Fibroblast of skin of back (primary cell): ENCODE measurements at regions not wholly inside any gene's neighbourhood (a gene's known extent, or its start where the extent isn't known, plus 50 kb on each side); places are given as distances from the start of the nearest gene placed in this dataset.
A peak's percentile ranks its signal among the peaks of the same experiment; 100 is the strongest.
"Not testable (repeated sequence)": the region's sequence is repeated elsewhere in the genome, so short reads cannot be mapped to it uniquely, and the experiment has no call there.

ENCODE experiments used
- DNase-seq: peaks from one replicate; pipeline ENCODE4 v3.0.0-alpha.2; 2013

GRCh38 chr13:38283346-38283745 lies 66.3 kb upstream of the UFM1 start:
- no peak for DNase-seq

- no peak for DNase-seq
Observed at GRCh38 chr13:38265132-38265497, 84.5 kb upstream of the UFM1 start.

GRCh38 chr13:38264363-38265131 lies 85.1 kb upstream of the UFM1 start:
- DNase-seq = no peak

GRCh38 chr13:38262211-38262610 lies 87.4 kb upstream of the UFM1 start:
- peak; percentile 86 for DNase-seq

DNA sequence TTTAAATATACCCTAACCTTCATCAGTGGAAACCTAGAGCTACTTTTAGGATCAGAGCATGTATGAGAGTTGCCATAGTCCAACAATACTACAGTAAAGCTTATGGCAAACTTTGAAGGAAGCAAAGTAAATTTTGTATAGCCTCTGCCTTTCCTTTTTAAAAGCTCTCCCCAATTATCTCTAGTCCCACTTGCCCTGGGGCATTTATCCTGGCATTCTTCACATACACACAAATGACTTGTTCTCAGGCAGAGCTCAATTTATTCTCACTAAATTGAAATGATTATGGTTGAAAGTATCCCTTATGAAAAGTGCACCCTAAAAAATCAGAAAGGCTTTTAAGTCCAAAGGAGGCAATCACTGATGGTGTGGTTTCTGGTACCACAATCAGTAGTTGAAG lies 94.1 kb upstream of the UFM1 start:
- no peak for DNase-seq

DNA sequence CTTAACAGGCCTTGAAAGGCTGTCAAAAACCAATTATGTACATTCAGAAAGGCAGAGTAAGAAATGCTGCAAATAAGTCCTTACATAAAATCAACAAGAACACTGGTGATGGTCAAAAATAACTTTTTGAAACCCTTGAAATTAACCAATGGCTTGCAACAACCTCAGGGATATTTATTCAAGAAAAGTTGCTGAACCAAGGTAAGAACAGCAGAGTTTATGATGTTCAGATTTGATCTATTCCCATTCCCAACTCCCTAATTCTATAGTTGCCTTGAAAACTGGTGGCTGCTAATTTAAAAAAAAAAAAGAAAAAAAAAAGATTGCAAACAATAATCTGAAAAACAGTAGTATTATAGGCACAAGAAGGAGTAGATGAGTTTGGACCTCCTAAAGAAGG lies 109.8 kb upstream of the UFM1 start:
- no peak for DNase-seq

GRCh38 chr13:38228322-38228721 lies 121.3 kb upstream of the UFM1 start:
- no peak for DNase-seq

DNA sequence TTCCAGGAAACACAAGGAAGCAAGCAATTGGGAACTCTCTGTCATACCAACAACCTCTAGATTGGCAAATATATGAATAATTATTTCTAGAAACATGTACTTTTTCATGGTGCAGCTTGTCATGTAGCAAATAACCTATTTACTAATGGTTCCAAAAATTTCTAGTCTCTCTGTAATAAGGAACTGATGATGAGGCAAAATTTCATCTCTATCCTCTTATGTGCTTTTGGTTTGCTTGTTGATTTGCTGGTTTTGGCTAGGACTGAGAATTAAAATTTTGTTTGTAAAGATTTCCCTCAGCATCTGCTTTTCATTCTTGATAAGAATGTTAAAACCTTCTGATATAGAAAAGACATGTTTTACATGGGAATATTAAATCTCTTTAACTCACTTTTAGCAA lies 123.2 kb upstream of the UFM1 start:
- DNase-seq = no peak

DNA sequence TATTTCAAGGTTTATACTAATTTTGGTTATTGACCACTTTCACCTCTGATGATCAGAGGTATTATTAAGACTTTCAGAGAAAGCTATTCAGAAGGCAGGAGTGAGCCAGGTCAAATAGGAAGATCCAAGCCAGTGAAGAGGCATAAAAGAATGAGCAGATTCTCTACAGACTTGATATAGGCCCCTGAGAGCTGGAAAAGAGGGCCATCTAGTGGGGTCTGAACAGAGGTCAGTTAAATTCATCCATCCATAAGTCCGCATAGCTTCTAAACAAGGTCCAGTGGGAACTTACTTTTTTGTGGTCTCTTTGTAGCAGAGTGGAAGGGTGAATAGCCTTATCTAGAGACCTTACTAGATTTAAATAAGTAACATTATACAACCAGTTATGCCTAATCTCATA lies 126.6 kb upstream of the UFM1 start:
- peak; percentile 46 for DNase-seq

DNA sequence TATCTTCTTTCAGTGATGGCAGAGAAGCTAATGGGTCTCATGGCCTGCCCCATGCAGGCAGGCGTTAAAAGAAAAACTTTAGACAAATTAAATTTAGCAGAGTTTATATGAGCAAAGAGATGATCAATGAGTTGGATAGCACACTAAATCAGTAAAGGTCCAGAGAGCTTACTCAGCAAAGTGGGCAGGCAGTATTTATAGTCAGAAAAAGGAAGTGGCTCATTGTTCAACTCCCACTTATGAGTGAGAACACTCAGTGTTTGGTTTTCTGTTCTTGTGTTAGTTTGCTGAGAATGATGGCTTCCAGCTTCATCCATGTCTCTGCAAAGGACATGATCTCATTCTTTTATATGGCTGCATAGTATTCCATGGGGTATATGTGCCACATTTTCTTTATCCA lies 128.5 kb upstream of the UFM1 start:
- not testable (repeated sequence) for DNase-seq

DNA sequence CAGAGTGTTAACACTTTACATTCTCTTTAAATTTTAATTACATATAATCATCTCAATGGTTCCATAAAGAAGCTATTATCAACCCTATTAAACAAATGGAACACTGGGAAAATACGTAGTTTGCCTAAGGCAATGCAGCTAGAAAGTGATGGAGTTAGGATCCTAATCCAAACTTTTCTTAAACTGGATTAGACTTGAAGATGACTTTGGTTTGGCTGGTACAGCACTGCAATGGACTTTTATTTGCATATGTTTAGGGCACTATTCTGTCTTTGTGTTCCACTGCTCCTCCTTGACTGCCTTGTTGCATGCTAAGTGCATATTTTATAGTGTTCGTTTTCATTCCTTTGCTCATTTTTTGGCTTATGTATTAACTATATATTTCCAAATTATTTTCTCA lies 133.5 kb upstream of the UFM1 start:
- no peak for DNase-seq

DNA sequence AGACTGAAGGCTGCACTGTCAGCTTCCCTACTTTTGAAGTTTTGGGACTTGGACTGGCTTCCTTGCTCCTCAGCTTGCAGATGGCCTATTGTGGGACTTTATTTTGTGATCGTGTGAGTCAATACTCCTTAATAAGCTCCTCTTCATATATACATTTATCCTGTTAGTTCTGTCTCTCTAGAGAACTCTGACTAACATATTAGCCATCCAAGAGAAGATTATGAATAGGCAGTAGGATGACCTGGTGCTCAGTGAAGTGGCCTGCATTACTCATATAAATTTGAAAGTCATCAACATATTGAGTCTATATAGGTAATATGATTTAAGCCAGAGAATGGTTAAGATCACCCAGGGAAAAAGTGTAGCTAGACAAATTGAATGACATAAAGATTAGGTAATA lies 136.3 kb upstream of the UFM1 start:
- peak; percentile 86 for DNase-seq

DNA sequence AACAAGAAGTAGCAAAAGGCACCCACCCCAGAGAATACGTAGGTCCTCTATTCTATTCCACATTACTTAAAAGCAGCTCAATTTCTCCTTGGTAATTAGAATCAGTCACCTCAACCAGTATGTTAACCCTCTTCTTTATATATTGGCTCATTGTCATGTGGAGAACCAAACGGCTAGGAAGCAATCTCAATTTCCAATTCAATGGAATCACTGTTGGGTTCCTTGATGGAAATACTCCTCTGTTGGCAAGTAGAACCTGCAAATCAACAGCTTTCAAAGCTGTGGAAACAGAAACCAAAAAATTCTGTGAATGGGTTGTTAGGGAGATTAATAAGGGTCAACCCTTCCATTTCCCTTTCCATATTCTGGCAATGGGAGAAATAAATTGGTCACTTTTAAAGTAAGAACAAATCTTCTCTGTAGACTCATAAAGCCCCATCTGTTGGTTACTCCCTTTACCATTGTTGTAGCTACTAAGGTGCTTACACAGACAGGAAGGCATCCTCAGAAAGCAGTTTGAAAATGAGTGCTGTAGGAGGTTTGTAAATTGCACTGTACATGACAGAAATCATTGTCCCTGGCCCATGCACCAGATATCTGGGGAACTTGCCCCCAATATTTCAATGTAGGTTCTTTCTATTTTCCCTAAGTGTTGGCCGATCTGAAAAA lies 138.6 kb upstream of the UFM1 start:
- DNase-seq = no peak

DNA sequence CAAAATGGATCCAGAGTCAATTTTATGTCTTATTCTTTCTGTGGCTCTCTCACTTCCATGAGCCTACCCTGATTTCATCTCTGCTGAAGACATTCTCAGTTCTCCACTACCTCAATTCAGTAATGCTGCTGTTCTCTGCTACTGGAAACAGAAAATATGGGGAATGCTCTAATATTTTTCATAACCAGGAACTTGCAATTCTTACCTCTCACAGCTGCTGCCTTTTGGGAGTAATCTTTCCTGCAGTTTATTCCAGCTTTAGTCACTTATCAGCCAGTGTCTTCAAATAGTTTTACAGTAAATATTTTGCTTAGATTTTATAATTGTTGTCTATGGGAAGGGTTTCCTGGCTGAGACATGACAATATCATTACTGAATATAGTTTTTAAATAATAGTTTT lies 145.1 kb upstream of the UFM1 start:
- DNase-seq = no peak

DNA sequence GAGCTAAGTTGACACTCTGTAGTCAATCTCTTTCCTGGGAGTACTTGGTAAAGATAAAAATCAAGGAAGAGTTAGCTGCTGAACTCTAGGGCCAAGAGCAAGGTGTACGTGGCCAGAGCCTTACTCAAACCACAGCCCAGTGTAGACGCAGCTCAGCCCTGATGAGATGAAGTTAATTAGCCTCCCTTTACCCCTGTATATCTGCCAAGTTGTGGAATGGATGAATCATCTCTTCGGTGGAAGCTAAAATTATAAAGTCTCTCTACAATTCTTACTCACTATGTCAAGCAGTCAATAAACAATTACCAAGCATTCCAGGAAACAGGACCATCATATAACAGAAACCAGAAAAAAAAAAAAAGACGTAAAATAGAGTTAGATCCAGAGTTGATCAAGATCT lies 146.9 kb upstream of the UFM1 start:
- DNase-seq = peak; percentile 40

DNA sequence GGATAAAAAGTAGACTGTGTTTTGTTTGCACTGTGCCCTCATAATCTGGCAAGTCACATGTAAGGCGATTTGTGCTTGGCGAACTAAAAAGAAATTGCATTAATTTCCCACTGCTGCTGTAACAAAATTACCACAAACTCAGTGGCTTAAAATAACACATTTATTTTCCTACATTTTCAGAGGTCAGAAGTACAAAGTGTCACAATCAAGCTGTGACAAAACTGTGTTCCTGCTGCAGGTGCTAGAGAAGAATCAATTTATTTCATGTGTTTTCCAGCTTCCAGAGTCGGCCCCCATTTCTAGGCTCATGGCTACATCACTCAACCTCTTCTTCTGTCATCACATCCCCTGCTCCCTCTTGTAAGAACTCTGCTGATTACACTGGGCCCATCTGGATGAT lies 158.6 kb upstream of the UFM1 start:
- no peak for DNase-seq

DNA sequence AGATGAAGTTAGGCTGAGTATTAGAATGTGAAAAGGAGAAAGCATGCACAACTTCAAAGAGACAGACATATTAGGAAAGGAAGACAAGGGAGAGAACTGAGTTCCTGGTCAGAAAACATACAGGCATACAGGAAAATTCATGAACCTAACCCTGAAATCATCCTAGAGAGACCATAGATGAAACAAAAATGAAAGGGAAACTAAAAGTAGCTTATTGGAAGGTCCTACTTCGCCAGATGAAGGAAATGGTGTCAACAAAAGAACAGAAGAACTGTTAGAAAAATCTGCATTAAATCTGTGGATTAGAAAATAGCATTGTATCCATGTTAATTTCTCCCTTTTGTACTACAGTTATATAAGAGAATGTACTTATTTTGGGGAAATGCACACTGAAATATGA lies 169.0 kb upstream of the UFM1 start:
- no peak for DNase-seq

- peak; percentile 27 for DNase-seq
Observed at GRCh38 chr13:38180126-38180525, 169.5 kb upstream of the UFM1 start.

GRCh38 chr13:38176664-38177063 lies 173.0 kb upstream of the UFM1 start:
- DNase-seq = no peak

DNA sequence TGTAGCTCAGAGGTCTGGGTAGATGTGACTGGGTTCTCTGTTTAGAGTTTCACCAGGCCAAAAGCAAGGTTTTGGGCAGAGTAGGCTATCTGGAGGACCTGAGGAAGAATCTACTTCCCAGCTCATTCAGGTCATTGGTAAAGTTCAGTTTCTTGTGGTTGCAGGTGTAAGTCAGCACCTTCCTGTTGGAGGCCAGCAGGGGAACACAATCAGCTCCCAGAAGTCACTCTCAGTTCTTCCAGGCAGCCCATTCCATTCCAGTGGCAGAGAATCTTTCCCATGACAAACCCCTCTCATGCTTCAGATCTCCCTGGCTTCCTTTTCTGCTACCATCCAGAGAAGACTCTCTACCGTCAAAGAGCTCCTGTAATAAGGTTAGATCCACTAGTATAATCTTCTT lies 176.2 kb upstream of the UFM1 start:
- DNase-seq = no peak

DNA sequence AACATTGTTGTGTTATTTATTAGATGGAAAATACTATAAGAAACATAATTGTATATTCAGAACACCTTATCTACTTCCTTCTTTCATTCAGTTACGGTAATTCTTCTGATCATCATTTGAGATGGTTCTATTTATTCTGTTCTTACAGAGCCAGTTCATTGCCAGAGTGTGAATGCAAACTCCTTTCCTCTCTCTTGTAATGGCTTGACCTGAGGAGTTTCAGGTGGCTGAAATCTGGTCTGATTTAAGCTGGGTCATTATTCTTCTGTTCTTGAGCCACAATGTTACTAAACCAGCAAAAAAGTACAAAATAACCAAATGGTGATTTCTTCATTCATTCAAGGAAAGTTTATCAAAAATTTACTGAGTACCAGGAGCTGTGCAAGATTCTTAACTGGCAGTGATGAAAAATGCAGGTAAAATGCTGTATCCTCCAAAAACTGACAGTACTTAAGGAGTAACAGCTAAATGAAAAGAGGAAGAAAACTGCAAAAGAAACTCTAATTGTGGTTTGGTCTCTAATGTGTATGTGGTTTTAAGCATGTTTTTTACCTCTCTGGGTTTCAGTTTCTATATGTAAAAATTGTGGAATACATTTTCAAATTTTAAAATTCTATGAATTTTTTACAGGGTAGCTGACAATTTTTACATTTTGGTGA lies 182.4 kb upstream of the UFM1 start:
- no peak for DNase-seq

GRCh38 chr13:38166116-38166515 lies 183.5 kb upstream of the UFM1 start:
- peak; percentile 52 for DNase-seq

- DNase-seq = no peak
Observed at GRCh38 chr13:38160131-38160530, 189.5 kb upstream of the UFM1 start.

DNA sequence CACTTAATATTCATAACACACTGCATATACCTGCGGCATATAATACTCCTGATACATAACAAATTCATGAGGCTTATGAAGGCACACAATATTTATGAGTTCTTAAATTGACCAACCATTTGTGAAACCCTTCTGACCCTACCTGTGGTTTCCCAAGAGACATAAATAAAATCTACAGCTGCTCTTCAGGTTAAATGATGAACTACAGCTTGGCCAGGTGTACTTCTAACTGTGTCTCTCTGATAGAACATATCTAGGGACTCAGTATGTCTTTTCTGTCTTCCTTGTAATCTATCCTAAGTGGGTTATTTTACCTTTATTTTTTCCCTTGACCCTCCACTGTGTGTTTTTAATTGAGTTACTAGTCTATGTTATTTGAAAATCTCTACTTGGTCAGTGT lies 189.9 kb upstream of the UFM1 start:
- DNase-seq = no peak
